Activated CD8-positive, alpha-beta memory T cell treated with anti-CD3 and anti-CD28 coated beads for 4 hours (primary cell): ENCODE measurements at regions not wholly inside any gene's neighbourhood (a gene's known extent, or its start where the extent isn't known, plus 50 kb on each side); places are given as distances from the start of the nearest gene placed in this dataset.

Experiments used
- DNase-seq, 2 donors: peaks; one replicate each; pipeline ENCODE4 v3.0.0-alpha.2; 2020; ENCODE audit warnings: low read depth in 2 of 2

- DNase-seq = no peak
Observed at GRCh38 chr16:85390511-85391174, 222.5 kb upstream of the GSE1 start.

GRCh38 chr16:85391175-85391707, 221.9 kb upstream of the GSE1 start:
- DNase-seq = no peak

- no peak for DNase-seq
Observed at GRCh38 chr16:85391769-85392583, 221.1 kb upstream of the GSE1 start.

- no peak for DNase-seq
Observed at GRCh38 chr16:85392756-85393673, 220.1 kb upstream of the GSE1 start.

- peak; percentile 25 to 47 for DNase-seq
Observed at GRCh38 chr16:85393674-85394451, 219.3 kb upstream of the GSE1 start.

- DNase-seq = no peak
Observed at GRCh38 chr16:85394456-85395206, 218.5 kb upstream of the GSE1 start.

GRCh38 chr16:85395207-85395912, 217.8 kb upstream of the GSE1 start:
- no peak for DNase-seq

GRCh38 chr16:85395913-85396878, 216.9 kb upstream of the GSE1 start:
- DNase-seq = no peak

GRCh38 chr16:85396879-85397871, 215.9 kb upstream of the GSE1 start:
- DNase-seq = no peak

- DNase-seq = no peak
Observed at GRCh38 chr16:85398050-85398451, 215.1 kb upstream of the GSE1 start.

GRCh38 chr16:85398688-85399582, 214.2 kb upstream of the GSE1 start:
- DNase-seq = no peak

GRCh38 chr16:85399583-85400284, 213.4 kb upstream of the GSE1 start:
- no peak for DNase-seq

- DNase-seq = no peak
Observed at GRCh38 chr16:85400305-85401205, 212.6 kb upstream of the GSE1 start.

- no peak for DNase-seq
Observed at GRCh38 chr16:85401370-85401916, 211.7 kb upstream of the GSE1 start.
